SU-DHL-6 (cell line): ENCODE measurements at regions not wholly inside any gene's neighbourhood (a gene's known extent, or its start where the extent isn't known, plus 50 kb on each side); places are given as distances from the start of the nearest gene placed in this dataset.
A peak's percentile ranks its signal among the peaks of the same experiment; 100 is the strongest.

ENCODE experiments used
- H2AFZ ChIP-seq: fragments of 200-600 bp; sonication (generic); 2 replicates; pipeline ENCODE4 v1.6.1; 2014; ENCODE audit warnings: low read depth, mild to moderate bottlenecking, moderate library complexity, mixed read lengths, antibody characterized with exemption, low read length; ENCODE audit not compliant: severe bottlenecking
- H3F3A ChIP-seq: fragments of 200-600 bp; shearing (Covaris generic); 2 replicates; pipeline ENCODE4 v1.6.0; 2016; ENCODE audit warnings: antibody characterized with exemption, mild to moderate bottlenecking; ENCODE audit not compliant: insufficient read depth
- H3K27ac ChIP-seq: fragments of 200-600 bp; sonication (generic); 2 replicates; pipeline ENCODE4 v1.5.1; 2016; ENCODE audit warnings: low read depth, mild to moderate bottlenecking, low read length, moderate library complexity, mixed read lengths
- H3K27me3 ChIP-seq: fragments of 200-600 bp; sonication (generic), shearing (Covaris generic); 2 replicates; pipeline ENCODE4 v1.6.0; 2014; ENCODE audit warnings: mild to moderate bottlenecking, low read length
- H3K36me3 ChIP-seq: fragments of 200-600 bp; sonication (generic); 2 replicates; pipeline ENCODE4 v1.6.1; 2014; ENCODE audit warnings: mild to moderate bottlenecking, low read length, mixed read lengths
- H3K4me2 ChIP-seq: fragments of 300-600, 200-600 bp; shearing (Covaris generic), sonication (generic); 2 replicates; pipeline ENCODE4 v1.6.0; 2014; ENCODE audit warnings: low read length, low read depth, mild to moderate bottlenecking; ENCODE audit not compliant: poor library complexity, severe bottlenecking
- H3K4me3 ChIP-seq: fragments of 200-600 bp; sonication (generic); 2 replicates; pipeline ENCODE4 v1.5.1; 2014; ENCODE audit warnings: antibody characterized with exemption, low read length, mild to moderate bottlenecking, mixed read lengths; ENCODE audit not compliant: insufficient read depth, poor library complexity, severe bottlenecking
- H3K79me2 ChIP-seq: fragments of 200-600 bp; sonication (generic); 2 replicates; pipeline ENCODE4 v1.6.1; 2014; ENCODE audit warnings: mild to moderate bottlenecking, low read length, moderate library complexity; ENCODE audit not compliant: insufficient read depth
- H3K9ac ChIP-seq: fragments of 200-600 bp; sonication (generic); 2 replicates; pipeline ENCODE4 v1.7.0; 2014; ENCODE audit warnings: mild to moderate bottlenecking, low read length
- H3K9me2 ChIP-seq: fragments of 200-600 bp; sonication (generic); replicated peaks from 2 replicates; pipeline ENCODE4 v1.6.1; 2014; ENCODE audit warnings: low read length; ENCODE audit not compliant: insufficient read depth
- H3K9me3 ChIP-seq: fragments of 200-600 bp; sonication (generic); 2 replicates; pipeline ENCODE4 v1.6.1; 2014; ENCODE audit warnings: low read length, mixed read lengths; ENCODE audit not compliant: insufficient read depth
- H4K20me1 ChIP-seq: fragments of 200-600 bp; sonication (generic); 2 replicates; pipeline ENCODE4 v1.6.1; 2014; ENCODE audit warnings: low read depth, mild to moderate bottlenecking, antibody characterized with exemption, low read length, moderate library complexity, mixed read lengths
- EZH2phosphoT487 ChIP-seq: fragments of 200-600 bp; sonication (generic), shearing (Covaris generic); conservative IDR thresholded peaks from 2 replicates; pipeline ENCODE4 v1.6.1; 2018; ENCODE audit warnings: mild to moderate bottlenecking, antibody characterized with exemption, low read length, moderate library complexity, mixed read lengths
- TF ChIP-seq, protein P1 (sequence below): fragments of 200-600 bp; sonication (generic); IDR thresholded peaks from one replicate; pipeline ENCODE4 v1.5.1; 2017; ENCODE audit warnings: antibody characterized with exemption, mild to moderate bottlenecking, low read length, moderate library complexity; ENCODE audit not compliant: insufficient read depth, poor library complexity, severe bottlenecking

DNA sequence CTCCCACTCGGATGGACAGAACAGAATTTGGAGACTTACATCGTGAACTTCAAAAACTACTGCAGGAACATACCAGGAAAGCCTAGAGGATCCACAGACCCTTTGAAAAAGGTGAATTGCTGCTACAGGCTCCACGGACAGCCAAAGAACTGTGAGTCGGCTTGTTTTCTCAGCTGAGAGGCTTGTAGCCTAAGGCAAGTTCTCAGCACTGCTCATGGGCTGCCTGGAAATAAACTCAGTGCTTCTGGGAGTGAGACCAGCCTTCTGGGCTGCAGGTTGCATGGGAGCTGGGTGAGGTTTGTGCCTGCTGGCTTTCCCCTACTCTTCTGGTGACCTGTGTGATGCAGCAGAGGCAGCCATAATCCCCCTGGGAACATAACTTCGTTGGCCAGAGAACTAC is 1397.6 kb downstream of the FAM133A start:
- no peak overlapping the region for H2AFZ ChIP-seq
- H3K27me3 ChIP-seq: no peaks in the 10 kb centered on the region
- H3K36me3 ChIP-seq: no peaks in the 10 kb centered on the region
- TF ChIP-seq, protein P1, sequence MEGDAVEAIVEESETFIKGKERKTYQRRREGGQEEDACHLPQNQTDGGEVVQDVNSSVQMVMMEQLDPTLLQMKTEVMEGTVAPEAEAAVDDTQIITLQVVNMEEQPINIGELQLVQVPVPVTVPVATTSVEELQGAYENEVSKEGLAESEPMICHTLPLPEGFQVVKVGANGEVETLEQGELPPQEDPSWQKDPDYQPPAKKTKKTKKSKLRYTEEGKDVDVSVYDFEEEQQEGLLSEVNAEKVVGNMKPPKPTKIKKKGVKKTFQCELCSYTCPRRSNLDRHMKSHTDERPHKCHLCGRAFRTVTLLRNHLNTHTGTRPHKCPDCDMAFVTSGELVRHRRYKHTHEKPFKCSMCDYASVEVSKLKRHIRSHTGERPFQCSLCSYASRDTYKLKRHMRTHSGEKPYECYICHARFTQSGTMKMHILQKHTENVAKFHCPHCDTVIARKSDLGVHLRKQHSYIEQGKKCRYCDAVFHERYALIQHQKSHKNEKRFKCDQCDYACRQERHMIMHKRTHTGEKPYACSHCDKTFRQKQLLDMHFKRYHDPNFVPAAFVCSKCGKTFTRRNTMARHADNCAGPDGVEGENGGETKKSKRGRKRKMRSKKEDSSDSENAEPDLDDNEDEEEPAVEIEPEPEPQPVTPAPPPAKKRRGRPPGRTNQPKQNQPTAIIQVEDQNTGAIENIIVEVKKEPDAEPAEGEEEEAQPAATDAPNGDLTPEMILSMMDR: no peak
- TF ChIP-seq EZH2phosphoT487: no peak
- H3K4me2 ChIP-seq: no peak overlapping the region
- H3K79me2 ChIP-seq: no peaks in the 10 kb centered on the region
- no peak overlapping the region for H3K27ac ChIP-seq
- H3K9me2 ChIP-seq: no peaks in the 10 kb centered on the region
- H3K4me3 ChIP-seq: no peak overlapping the region
- no peaks in the 10 kb centered on the region for H4K20me1 ChIP-seq
- no peaks in the 10 kb centered on the region for H3F3A ChIP-seq
- no peak overlapping the region for H3K9ac ChIP-seq
- H3K9me3 ChIP-seq: no peaks in the 10 kb centered on the region

DNA sequence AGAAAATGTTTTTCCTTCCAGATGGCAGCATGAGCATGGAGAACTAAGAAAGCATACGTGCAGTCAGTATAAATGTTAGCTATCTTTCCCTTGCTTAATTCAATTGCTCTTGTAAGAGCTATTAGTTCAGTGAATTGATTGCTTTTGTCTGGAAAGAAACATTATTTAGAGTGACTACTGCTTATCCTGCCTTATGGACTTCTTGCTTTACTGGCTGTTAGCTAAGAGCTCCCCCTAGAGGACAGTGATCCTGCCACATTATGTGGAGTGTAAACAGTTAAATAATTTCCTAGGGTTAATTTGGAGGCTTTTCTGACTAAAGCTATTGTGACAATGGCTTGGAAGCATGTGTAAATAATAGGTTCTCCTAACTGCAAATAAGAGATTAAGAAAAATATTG is 1402.4 kb downstream of the FAM133A start:
- Histone ChIP-seq H3K27me3 (no peaks in the 10 kb centered on the region), H3K27ac (no peak overlapping the region)
- TF ChIP-seq EZH2phosphoT487: no peak
- TF ChIP-seq, protein P1: peak; percentile 33

DNA sequence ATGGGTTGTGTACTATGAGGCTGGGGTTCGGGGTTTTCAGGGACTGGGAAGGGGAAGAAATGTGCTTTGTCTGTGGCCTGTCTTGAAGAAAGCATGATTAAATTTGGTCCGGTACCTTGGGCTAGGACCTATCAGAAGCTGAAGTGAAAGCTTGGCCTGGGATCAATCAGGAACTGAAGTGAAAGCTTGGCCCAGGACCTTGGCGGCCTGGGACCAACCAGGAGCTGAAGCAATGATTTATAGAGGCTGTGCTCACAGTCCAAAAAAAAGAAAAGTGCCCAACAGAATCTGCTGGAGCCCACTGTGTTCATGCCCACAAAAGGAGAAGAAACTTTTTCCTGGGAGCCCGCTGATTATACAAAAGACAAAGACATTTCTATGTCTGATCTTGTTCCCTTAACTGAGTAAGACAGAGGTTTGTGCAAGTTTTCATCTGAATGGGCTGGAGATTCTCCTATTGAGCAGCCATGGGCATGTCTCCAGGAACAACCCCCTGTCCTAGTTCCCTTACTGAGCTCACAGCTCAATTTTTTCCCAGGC is 1427.9 kb downstream of the FAM133A start:
- Histone ChIP-seq H3K9me3 (no peaks in the 10 kb centered on the region), H3F3A (no peaks in the 10 kb centered on the region), H3K27ac (no peak overlapping the region), H3K79me2 (no peaks in the 10 kb centered on the region), H3K4me3 (no peak overlapping the region), H3K27me3 (no peaks in the 10 kb centered on the region), H3K9me2 (no peaks in the 10 kb centered on the region), H3K9ac (no peak overlapping the region), H2AFZ (no peak overlapping the region), H3K36me3 (no peaks in the 10 kb centered on the region), H3K4me2 (no peak overlapping the region), H4K20me1 (no peaks in the 10 kb centered on the region)
- TF ChIP-seq, protein P1: no peak
- no peak for TF ChIP-seq EZH2phosphoT487

More for the DNA sequence above, 1402.4 kb downstream of the FAM133A start:
- Histone ChIP-seq H3K9me3 (no peaks in the 10 kb centered on the region), H3F3A (no peaks in the 10 kb centered on the region), H3K9ac (no peak overlapping the region), H3K4me3 (no peak overlapping the region), H3K9me2 (no peaks in the 10 kb centered on the region), H3K4me2 (no peak overlapping the region), H4K20me1 (no peaks in the 10 kb centered on the region), H2AFZ (no peak overlapping the region), H3K79me2 (no peaks in the 10 kb centered on the region), H3K36me3 (no peaks in the 10 kb centered on the region)
